ENCODE measurements at regions not wholly inside any gene's neighbourhood (a gene's known extent, or its start where the extent isn't known, plus 50 kb on each side); places are given as distances from the start of the nearest gene placed in this dataset.

- TF ChIP-seq CTCF (IDR thresholded peaks at IDR 0.05; ENCODE audit: low read depth, low read length), result no peak
- no peak overlapping the region for H3K4me3 ChIP-seq (ENCODE audit: low read depth, low read length)
Observed at GRCh38 chr17:12600349-12600748, 65.3 kb upstream of the MYOCD start.

GRCh38 chr17:12603566-12603965 lies 62.1 kb upstream of the MYOCD start:
- TF ChIP-seq CTCF (IDR thresholded peaks at IDR 0.05; ENCODE audit: low read depth, low read length), result no peak
- H3K4me3 ChIP-seq (ENCODE audit: low read depth, low read length), result no peak overlapping the region

GRCh38 chr17:12605222-12605621 lies 60.5 kb upstream of the MYOCD start:
- no peak for TF ChIP-seq CTCF (IDR thresholded peaks at IDR 0.05; ENCODE audit: low read depth, low read length)
- no peak overlapping the region for H3K4me3 ChIP-seq (ENCODE audit: low read depth, low read length)

- no peak overlapping the region for H3K4me3 ChIP-seq (ENCODE audit: low read depth, low read length)
- TF ChIP-seq CTCF (IDR thresholded peaks at IDR 0.05; ENCODE audit: low read depth, low read length), result no peak
Observed at GRCh38 chr17:12613566-12613965, 52.1 kb upstream of the MYOCD start.

All from WI38 (cell line).